AML-193 (cell line): ENCODE measurements at regions not wholly inside any gene's neighbourhood (a gene's known extent, or its start where the extent isn't known, plus 50 kb on each side); places are given as distances from the start of the nearest gene placed in this dataset.

Experiments used
- DNase-seq, 2 experiments: peaks; one replicate each; lab custom pipeline; 2025; lab: John Stamatoyannopoulos, UW

GRCh38 chr3:106616556-106616955, 747.7 kb upstream of the CBLB start:
- no peak for DNase-seq

- no peak for DNase-seq
Measured at GRCh38 chr3:106617276-106617675, 748.5 kb upstream of the CBLB start.

GRCh38 chr3:106620646-106621045, 751.8 kb upstream of the CBLB start:
- no peak for DNase-seq

GRCh38 chr3:106624154-106624553, 753.1 kb upstream of the CCDC54 start:
- DNase-seq = no peak

GRCh38 chr3:106628407-106628806, 748.8 kb upstream of the CCDC54 start:
- DNase-seq = no peak

- no peak for DNase-seq
Measured at GRCh38 chr3:106629215-106629832, 747.9 kb upstream of the CCDC54 start.

- no peak for DNase-seq
Measured at GRCh38 chr3:106631373-106632108, 745.7 kb upstream of the CCDC54 start.

- no peak for DNase-seq
Measured at GRCh38 chr3:106635271-106635670, 742.0 kb upstream of the CCDC54 start.

- no peak for DNase-seq
Measured at GRCh38 chr3:106635826-106636225, 741.4 kb upstream of the CCDC54 start.

GRCh38 chr3:106640353-106640752, 736.9 kb upstream of the CCDC54 start:
- no peak for DNase-seq

- no peak for DNase-seq
Measured at GRCh38 chr3:106642161-106642560, 735.1 kb upstream of the CCDC54 start.

GRCh38 chr3:106643684-106644161, 733.5 kb upstream of the CCDC54 start:
- DNase-seq = no peak

GRCh38 chr3:106673926-106674569, 703.2 kb upstream of the CCDC54 start:
- no peak for DNase-seq

GRCh38 chr3:106675451-106675850, 701.8 kb upstream of the CCDC54 start:
- DNase-seq = no peak

GRCh38 chr3:106678657-106679390, 698.4 kb upstream of the CCDC54 start:
- no peak for DNase-seq

GRCh38 chr3:106683953-106684620, 693.2 kb upstream of the CCDC54 start:
- DNase-seq = no peak

- no peak for DNase-seq
Measured at GRCh38 chr3:106685745-106686144, 691.5 kb upstream of the CCDC54 start.

- no peak for DNase-seq
Measured at GRCh38 chr3:106687905-106688304, 689.3 kb upstream of the CCDC54 start.

- DNase-seq = no peak
Measured at GRCh38 chr3:106688464-106688863, 688.8 kb upstream of the CCDC54 start.

- no peak for DNase-seq
Measured at GRCh38 chr3:106691476-106691875, 685.8 kb upstream of the CCDC54 start.

GRCh38 chr3:106692624-106693023, 684.6 kb upstream of the CCDC54 start:
- DNase-seq = no peak

GRCh38 chr3:106699122-106699521, 678.1 kb upstream of the CCDC54 start:
- DNase-seq = no peak
